ENCODE measurements at regions not wholly inside any gene's neighbourhood (a gene's known extent, or its start where the extent isn't known, plus 50 kb on each side); places are given as distances from the start of the nearest gene placed in this dataset.

- peak; percentile 69 to 83 for DNase-seq
- no peaks in the 10 kb centered on the region for H3K9me3 Mint-ChIP-seq (ENCODE audit: unreplicated experiment)
- TF ChIP-seq CTCF (IDR thresholded peaks at IDR 0.05; ENCODE audit: insufficient read depth in 1 of 2, low read depth in 1 of 2, low read length in 1 of 2, severe bottlenecking in 1 of 2, unreplicated experiment in 1 of 2), result no peak
- H3K27ac Mint-ChIP-seq (ENCODE audit: unreplicated experiment), result peak overlapping the region; percentile 91
- BruUV-seq (replicated peaks), result TSS peak; percentile 81
- H3K36me3 ChIP-seq (ENCODE audit: control insufficient read depth, insufficient read depth, low read length), result no peaks in the 10 kb centered on the region
- peaks cover 67% of the 10 kb centered on the region for H3K4me1 ChIP-seq
- peak overlapping the region; percentile 60 for H3K4me3 Mint-ChIP-seq (ENCODE audit: unreplicated experiment)
- no peak overlapping the region for H3K4me3 ChIP-seq (ENCODE audit: low read depth, low read length)
- CTCF ChIA-PET, result interaction anchor here (0.6 to 1.2 kb wide), 3 partner anchors 21 to 175 kb away, joined by 3 to 5 read pairs (median 3); no protein-coding TSS in a partner anchor
- H3K27me3 Mint-ChIP-seq (ENCODE audit: insufficient read depth, unreplicated experiment), result no peaks in the 10 kb centered on the region
- POLR2A ChIA-PET, result interaction anchor here (0.8 kb wide), 1 partner anchor 15 kb away, joined by 3 read pairs; no protein-coding TSS in a partner anchor
- intact Hi-C loops (cut with micrococcal nuclease; ENCODE audit: unreplicated experiment), result loop anchor here (1.0 kb wide), 1 partner anchor 14 kb away; no protein-coding TSS in a partner anchor
- H3K9me3 ChIP-seq, result no peaks in the 10 kb centered on the region
- H3K4me1 Mint-ChIP-seq (ENCODE audit: low read depth, unreplicated experiment), result peaks cover 40% of the 10 kb centered on the region
- no peaks in the 10 kb centered on the region for H3K27me3 ChIP-seq (replicated peaks; ENCODE audit: control insufficient read depth, insufficient read depth, low read length)
- H3K36me3 Mint-ChIP-seq (ENCODE audit: insufficient read depth, unreplicated experiment), result peaks cover 8% of the 10 kb centered on the region
Measured at GRCh38 chr1:9449976-9450696, 89.1 kb upstream of the SLC25A33 start.

DNA sequence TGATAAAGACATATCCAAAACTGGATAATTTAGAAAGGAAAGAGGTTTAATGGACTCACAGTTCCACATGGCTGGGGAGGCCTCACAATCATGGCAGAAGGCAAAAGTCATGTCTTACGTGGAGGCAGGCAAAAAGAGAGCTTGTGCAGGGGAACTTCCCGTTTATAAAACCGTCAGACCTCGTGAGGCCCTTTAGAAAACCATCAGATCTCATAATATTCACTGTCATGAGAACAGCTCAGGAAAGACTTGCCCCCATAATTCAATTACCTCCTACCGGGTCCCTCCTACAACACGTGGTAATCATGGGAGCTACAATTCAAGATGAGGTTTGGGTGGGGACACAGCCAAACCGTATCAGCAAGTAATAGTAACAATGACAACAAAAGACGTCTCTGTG, 88.2 kb upstream of the SLC25A33 start:
- H3K4me3 Mint-ChIP-seq (ENCODE audit: unreplicated experiment), result no peak overlapping the region
- intact Hi-C loops (cut with micrococcal nuclease; ENCODE audit: unreplicated experiment), result no loop called here
- TF ChIP-seq CTCF (IDR thresholded peaks at IDR 0.05; ENCODE audit: insufficient read depth in 1 of 2, low read depth in 1 of 2, low read length in 1 of 2, severe bottlenecking in 1 of 2, unreplicated experiment in 1 of 2), result no peak
- peaks cover 8% of the 10 kb centered on the region for H3K36me3 Mint-ChIP-seq (ENCODE audit: insufficient read depth, unreplicated experiment)
- Histone ChIP-seq H3K36me3 (ENCODE audit: control insufficient read depth, insufficient read depth, low read length) (no peaks in the 10 kb centered on the region), H3K9me3 (no peaks in the 10 kb centered on the region), H3K27me3 (replicated peaks; ENCODE audit: control insufficient read depth, insufficient read depth, low read length) (no peaks in the 10 kb centered on the region), H3K4me1 (peaks cover 65% of the 10 kb centered on the region), H3K4me3 (ENCODE audit: low read depth, low read length) (no peak overlapping the region)
- DNase-seq, result no peak
- H3K27me3 Mint-ChIP-seq (ENCODE audit: insufficient read depth, unreplicated experiment), result no peaks in the 10 kb centered on the region
- no peaks in the 10 kb centered on the region for H3K9me3 Mint-ChIP-seq (ENCODE audit: unreplicated experiment)
- CTCF ChIA-PET, result interaction anchor here (0.6 kb wide), 1 partner anchor 19 kb away, joined by 7 read pairs; no protein-coding TSS in a partner anchor
- H3K27ac Mint-ChIP-seq (ENCODE audit: unreplicated experiment), result peak overlapping the region; percentile 91
- BruUV-seq (replicated peaks), result no TSS peak
- POLR2A ChIA-PET, result no interaction called here
- H3K4me1 Mint-ChIP-seq (ENCODE audit: low read depth, unreplicated experiment), result peaks cover 40% of the 10 kb centered on the region

- Mint-ChIP-seq H3K36me3 (ENCODE audit: insufficient read depth, unreplicated experiment) (peaks cover 8% of the 10 kb centered on the region), H3K27me3 (ENCODE audit: insufficient read depth, unreplicated experiment) (no peaks in the 10 kb centered on the region), H3K27ac (ENCODE audit: unreplicated experiment) (no peak overlapping the region), H3K4me1 (ENCODE audit: low read depth, unreplicated experiment) (peaks cover 40% of the 10 kb centered on the region), H3K9me3 (ENCODE audit: unreplicated experiment) (no peaks in the 10 kb centered on the region), H3K4me3 (ENCODE audit: unreplicated experiment) (no peak overlapping the region)
- intact Hi-C loops (cut with micrococcal nuclease; ENCODE audit: unreplicated experiment), result no loop called here
- H3K4me3 ChIP-seq (ENCODE audit: low read depth, low read length), result no peak overlapping the region
- DNase-seq, result no peak
- TF ChIP-seq CTCF (IDR thresholded peaks at IDR 0.05; ENCODE audit: insufficient read depth in 1 of 2, low read depth in 1 of 2, low read length in 1 of 2, severe bottlenecking in 1 of 2, unreplicated experiment in 1 of 2), result no peak
- BruUV-seq (replicated peaks), result no TSS peak
- no peaks in the 10 kb centered on the region for H3K36me3 ChIP-seq (ENCODE audit: control insufficient read depth, insufficient read depth, low read length)
- ChIA-PET POLR2A (no interaction called here), CTCF (no interaction called here)
- H3K27me3 ChIP-seq (replicated peaks; ENCODE audit: control insufficient read depth, insufficient read depth, low read length), result no peaks in the 10 kb centered on the region
- peaks cover 54% of the 10 kb centered on the region for H3K4me1 ChIP-seq
- H3K9me3 ChIP-seq, result no peaks in the 10 kb centered on the region
Measured at GRCh38 chr1:9452516-9453140, 86.6 kb upstream of the SLC25A33 start.

All from Caco-2 (cell line).